ENCODE measurements at regions not wholly inside any gene's neighbourhood (a gene's known extent, or its start where the extent isn't known, plus 50 kb on each side); places are given as distances from the start of the nearest gene placed in this dataset.
A peak's percentile ranks its signal among the peaks of the same experiment; 100 is the strongest.

- intact Hi-C loops (cut with micrococcal nuclease; ENCODE audit: unreplicated experiment) = no loop called here
- H3K9me3 Mint-ChIP-seq (ENCODE audit: unreplicated experiment) = no peaks in the 10 kb centered on the region
- Histone ChIP-seq H3K4me3 (ENCODE audit: low read depth, low read length) (no peak overlapping the region), H3K27me3 (replicated peaks; ENCODE audit: control insufficient read depth, insufficient read depth, low read length) (no peaks in the 10 kb centered on the region), H3K36me3 (ENCODE audit: control insufficient read depth, insufficient read depth, low read length) (no peaks in the 10 kb centered on the region), H3K9me3 (peaks cover 5% of the 10 kb centered on the region; the same call in 1 of the 2 replicates), H3K4me1 (peaks cover 13% of the 10 kb centered on the region)
- CTCF ChIA-PET = no interaction called here
- BruUV-seq (replicated peaks) = no TSS peak
- no peak for DNase-seq
- POLR2A ChIA-PET = no interaction called here
- no peak overlapping the region for H3K4me3 Mint-ChIP-seq (ENCODE audit: unreplicated experiment)
- no peak overlapping the region for H3K27ac Mint-ChIP-seq (ENCODE audit: unreplicated experiment)
- no peak for TF ChIP-seq CTCF (IDR thresholded peaks at IDR 0.05; ENCODE audit: insufficient read depth in 1 of 2, low read depth in 1 of 2, low read length in 1 of 2, severe bottlenecking in 1 of 2, unreplicated experiment in 1 of 2)
- H3K36me3 Mint-ChIP-seq (ENCODE audit: insufficient read depth, unreplicated experiment) = no peaks in the 10 kb centered on the region
- peaks cover 26% of the 10 kb centered on the region for H3K4me1 Mint-ChIP-seq (ENCODE audit: low read depth, unreplicated experiment)
- H3K27me3 Mint-ChIP-seq (ENCODE audit: insufficient read depth, unreplicated experiment) = no peaks in the 10 kb centered on the region
These were observed 142.3 kb downstream of the KLF12 start for GRCh38 chr13:73991884-73992283.

- Mint-ChIP-seq H3K9me3 (ENCODE audit: unreplicated experiment) (no peaks in the 10 kb centered on the region), H3K36me3 (ENCODE audit: insufficient read depth, unreplicated experiment) (no peaks in the 10 kb centered on the region), H3K27me3 (ENCODE audit: insufficient read depth, unreplicated experiment) (no peaks in the 10 kb centered on the region), H3K27ac (ENCODE audit: unreplicated experiment) (no peak overlapping the region), H3K4me1 (ENCODE audit: low read depth, unreplicated experiment) (peaks cover 26% of the 10 kb centered on the region), H3K4me3 (ENCODE audit: unreplicated experiment) (no peak overlapping the region)
- TF ChIP-seq CTCF (IDR thresholded peaks at IDR 0.05; ENCODE audit: insufficient read depth in 1 of 2, low read depth in 1 of 2, low read length in 1 of 2, severe bottlenecking in 1 of 2, unreplicated experiment in 1 of 2) = no peak
- intact Hi-C loops (cut with micrococcal nuclease; ENCODE audit: unreplicated experiment) = no loop called here
- Histone ChIP-seq H3K4me3 (ENCODE audit: low read depth, low read length) (no peak overlapping the region), H3K4me1 (peaks cover 13% of the 10 kb centered on the region), H3K27me3 (replicated peaks; ENCODE audit: control insufficient read depth, insufficient read depth, low read length) (no peaks in the 10 kb centered on the region), H3K36me3 (ENCODE audit: control insufficient read depth, insufficient read depth, low read length) (no peaks in the 10 kb centered on the region), H3K9me3 (peaks cover 5% of the 10 kb centered on the region; the same call in 1 of the 2 replicates)
- no peak for DNase-seq
- CTCF ChIA-PET = no interaction called here
- BruUV-seq (replicated peaks) = no TSS peak
- POLR2A ChIA-PET = no interaction called here
These were observed 142.8 kb downstream of the KLF12 start for GRCh38 chr13:73991384-73991783.

- intact Hi-C loops (cut with micrococcal nuclease; ENCODE audit: unreplicated experiment) = loop anchor here (1.0 kb wide), 1 partner anchor 27 kb away; no protein-coding TSS in a partner anchor
- Mint-ChIP-seq H3K27me3 (ENCODE audit: insufficient read depth, unreplicated experiment) (no peaks in the 10 kb centered on the region), H3K4me1 (ENCODE audit: low read depth, unreplicated experiment) (peaks cover 26% of the 10 kb centered on the region), H3K36me3 (ENCODE audit: insufficient read depth, unreplicated experiment) (peaks cover 4% of the 10 kb centered on the region), H3K27ac (ENCODE audit: unreplicated experiment) (peak overlapping the region; percentile 75), H3K4me3 (ENCODE audit: unreplicated experiment) (peak overlapping the region; percentile 22), H3K9me3 (ENCODE audit: unreplicated experiment) (no peaks in the 10 kb centered on the region)
- Histone ChIP-seq H3K4me3 (ENCODE audit: low read depth, low read length) (no peak overlapping the region), H3K36me3 (ENCODE audit: control insufficient read depth, insufficient read depth, low read length) (no peaks in the 10 kb centered on the region), H3K4me1 (peaks cover 13% of the 10 kb centered on the region), H3K9me3 (no peaks in the 10 kb centered on the region), H3K27me3 (replicated peaks; ENCODE audit: control insufficient read depth, insufficient read depth, low read length) (no peaks in the 10 kb centered on the region)
- no TSS peak for BruUV-seq (replicated peaks)
- no peak for TF ChIP-seq CTCF (IDR thresholded peaks at IDR 0.05; ENCODE audit: insufficient read depth in 1 of 2, low read depth in 1 of 2, low read length in 1 of 2, severe bottlenecking in 1 of 2, unreplicated experiment in 1 of 2)
- peak in 1 of 2 experiments; percentile 17 for DNase-seq
- CTCF ChIA-PET = interaction anchor here (0.6 to 1.4 kb wide), 2 partner anchors 47 to 298 kb away, joined by 4 to 11 read pairs; no protein-coding TSS in a partner anchor
- POLR2A ChIA-PET = no interaction called here
These were observed 144.9 kb downstream of the KLF12 start for GRCh38 chr13:73989244-73989843.

Measured in Caco-2 (cell line).